Spleen (tissue), 7 donors: ENCODE measurements at regions not wholly inside any gene's neighbourhood (a gene's known extent, or its start where the extent isn't known, plus 50 kb on each side); places are given as distances from the start of the nearest gene placed in this dataset.

Experiments used
- CTCF ChIP-seq, 11 experiments: fragments of 200-600 bp in 7 of 11; fragments of 450-650 bp in 4 of 11; sonication (generic) in 4 of 11; IDR thresholded peaks in 8 of 11; conservative IDR thresholded peaks in 3 of 11; 1 replicate in 7 of 11; 2 replicates in 4 of 11; pipeline versions ENCODE4 v1.4.0 to v1.8.0; 2016 to 2021; ENCODE audit warnings: antibody characterized with exemption in 11 of 11, inconsistent platforms in 4 of 11, mild to moderate bottlenecking in 1 of 11
- POLR2A ChIP-seq, 3 donors: fragments of 450-650 bp; IDR thresholded peaks; one replicate each; pipeline ENCODE4 v1.5.1; 2017; ENCODE audit warnings: antibody characterized with exemption in 3 of 3, mild to moderate bottlenecking in 1 of 3
- donor health status: DM: no; HTN: no; CAD: no; lungs with moderate emphysema.
- donor health status: DM: no; HTN: no; CAD: no.
- donor health status: DM: no; HTN: no; CAD: no.

DNA sequence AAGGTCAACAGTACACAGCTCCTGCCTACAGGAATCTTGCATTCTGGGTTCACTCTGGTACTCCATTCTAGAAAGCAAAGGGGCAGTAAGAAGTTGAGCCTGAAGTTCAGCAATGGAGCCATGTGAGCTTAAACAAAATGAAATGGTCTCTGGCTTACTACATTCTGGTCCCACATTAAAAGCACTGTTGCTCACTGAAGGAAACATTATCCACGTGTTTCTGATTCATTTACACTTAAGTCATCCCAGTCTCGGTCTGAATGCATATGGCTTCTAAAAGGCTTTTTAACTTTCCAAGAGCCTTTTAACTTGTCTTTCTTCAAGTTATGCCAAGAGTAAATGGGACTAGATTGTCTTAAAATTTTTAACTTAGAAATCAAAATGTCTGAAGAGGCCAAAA lies 177.8 kb downstream of the LNPK start:
- TF ChIP-seq POLR2A (IDR thresholded peaks at IDR 0.05) (no peak), CTCF (IDR thresholded peaks at IDR 0.05 in 8 of 11, conservative IDR thresholded peaks at IDR 0.05 in 3 of 11) (no peak)
